DOHH2 (cell line): ENCODE measurements at regions not wholly inside any gene's neighbourhood (a gene's known extent, or its start where the extent isn't known, plus 50 kb on each side); places are given as distances from the start of the nearest gene placed in this dataset.

ENCODE experiments used
- EZH2phosphoT487 ChIP-seq: fragments of 200-600 bp; sonication (generic); IDR thresholded peaks from 2 replicates; pipeline ENCODE4 v1.6.1; 2017; ENCODE audit warnings: borderline replicate concordance, mild to moderate bottlenecking, antibody characterized with exemption, low read length, moderate library complexity, mixed read lengths
- TF ChIP-seq, protein P1 (sequence below): fragments of 200-600 bp; sonication (generic); IDR thresholded peaks from one replicate; pipeline ENCODE4 v1.5.1; 2014; ENCODE audit warnings: antibody characterized with exemption, mild to moderate bottlenecking, low read depth, low read length; ENCODE audit not compliant: poor library complexity, severe bottlenecking

DNA sequence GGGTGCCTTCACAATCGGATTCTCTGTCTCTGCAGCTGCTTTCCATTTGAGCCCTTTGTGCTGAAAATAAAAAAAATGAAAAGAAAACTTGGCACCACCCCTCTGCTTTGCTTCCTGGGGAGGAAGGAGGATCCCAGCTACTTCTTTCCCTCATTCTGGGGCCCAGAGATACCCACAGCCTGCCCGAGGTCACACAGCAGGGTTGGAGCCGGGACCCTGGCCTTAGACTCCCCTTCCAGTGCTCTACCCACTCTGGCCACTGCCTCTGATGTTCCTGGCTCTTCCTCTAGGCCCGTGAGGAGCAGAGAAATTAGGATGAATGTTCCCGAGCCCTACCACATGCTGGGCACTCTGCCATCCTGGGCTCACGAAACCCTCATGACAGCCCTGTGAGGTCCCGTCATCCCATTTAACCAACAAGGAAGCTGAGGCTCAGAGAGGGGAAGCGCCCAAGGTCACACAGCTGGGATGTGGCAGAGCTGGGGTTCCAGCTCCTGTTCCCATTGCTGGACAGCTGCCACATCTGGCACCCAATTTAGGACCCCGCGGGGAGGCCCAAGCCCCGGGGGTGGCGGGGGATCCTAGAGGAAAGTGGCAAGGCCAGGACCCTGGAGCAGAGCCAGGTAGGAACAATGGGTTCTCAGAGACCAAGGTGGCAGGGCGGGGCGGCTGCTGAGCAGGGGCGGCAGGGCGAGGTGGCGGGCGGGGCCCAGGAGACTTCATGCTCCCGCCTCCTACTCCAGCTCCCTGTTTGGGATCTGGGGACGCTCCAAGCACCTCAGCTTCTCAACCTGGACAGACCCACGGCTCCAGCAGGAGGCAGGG, 76.6 kb downstream of the CEBPB start:
- TF ChIP-seq, protein P1, sequence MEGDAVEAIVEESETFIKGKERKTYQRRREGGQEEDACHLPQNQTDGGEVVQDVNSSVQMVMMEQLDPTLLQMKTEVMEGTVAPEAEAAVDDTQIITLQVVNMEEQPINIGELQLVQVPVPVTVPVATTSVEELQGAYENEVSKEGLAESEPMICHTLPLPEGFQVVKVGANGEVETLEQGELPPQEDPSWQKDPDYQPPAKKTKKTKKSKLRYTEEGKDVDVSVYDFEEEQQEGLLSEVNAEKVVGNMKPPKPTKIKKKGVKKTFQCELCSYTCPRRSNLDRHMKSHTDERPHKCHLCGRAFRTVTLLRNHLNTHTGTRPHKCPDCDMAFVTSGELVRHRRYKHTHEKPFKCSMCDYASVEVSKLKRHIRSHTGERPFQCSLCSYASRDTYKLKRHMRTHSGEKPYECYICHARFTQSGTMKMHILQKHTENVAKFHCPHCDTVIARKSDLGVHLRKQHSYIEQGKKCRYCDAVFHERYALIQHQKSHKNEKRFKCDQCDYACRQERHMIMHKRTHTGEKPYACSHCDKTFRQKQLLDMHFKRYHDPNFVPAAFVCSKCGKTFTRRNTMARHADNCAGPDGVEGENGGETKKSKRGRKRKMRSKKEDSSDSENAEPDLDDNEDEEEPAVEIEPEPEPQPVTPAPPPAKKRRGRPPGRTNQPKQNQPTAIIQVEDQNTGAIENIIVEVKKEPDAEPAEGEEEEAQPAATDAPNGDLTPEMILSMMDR: no peak
- TF ChIP-seq EZH2phosphoT487: no peak
